Calu3 (cell line): ENCODE measurements at regions not wholly inside any gene's neighbourhood (a gene's known extent, or its start where the extent isn't known, plus 50 kb on each side); places are given as distances from the start of the nearest gene placed in this dataset.

ENCODE experiments used
- BruUV-seq: library from RNA; stranded (reverse); fragments of 400-500 nt; replicated peaks from 2 replicates; lab custom pipeline; 2021; lab: Mats Ljungman, UMichigan
- CTCF ChIA-PET: fragments of 300-600 bp; sonication (Branson Sonifier 250); formaldehyde crosslinking; loops from one replicate; lab custom pipeline; 2022; ENCODE audit warnings: antibody characterized with exemption; lab: Charles Lee
- DNase-seq: peaks from one replicate; pipeline ENCODE4 v3.0.0; 2022
- H3K27ac Mint-ChIP-seq: one replicate; pipeline ENCODE4 v1.8.0; 2022; ENCODE audit warnings: mixed read lengths; ENCODE audit not compliant: unreplicated experiment
- H3K27me3 Mint-ChIP-seq: one replicate; pipeline ENCODE4 v1.8.0; 2022; ENCODE audit warnings: mixed read lengths; ENCODE audit not compliant: unreplicated experiment
- H3K36me3 Mint-ChIP-seq: one replicate; pipeline ENCODE4 v1.8.0; 2022; ENCODE audit warnings: mild to moderate bottlenecking, moderate library complexity, mixed read lengths; ENCODE audit not compliant: insufficient read depth, unreplicated experiment
- H3K4me1 Mint-ChIP-seq: one replicate; pipeline ENCODE4 v1.8.0; 2022; ENCODE audit warnings: mild to moderate bottlenecking, low read depth, mixed read lengths; ENCODE audit not compliant: unreplicated experiment
- H3K4me3 Mint-ChIP-seq: one replicate; pipeline ENCODE4 v1.8.0; 2022; ENCODE audit warnings: mild to moderate bottlenecking, low read depth, moderate library complexity, mixed read lengths; ENCODE audit not compliant: unreplicated experiment
- H3K9me3 Mint-ChIP-seq: one replicate; pipeline ENCODE4 v1.8.0; 2022; ENCODE audit warnings: low read depth, mixed read lengths; ENCODE audit not compliant: unreplicated experiment
- CTCF ChIP-seq: fragments of 200-600 bp; IDR thresholded peaks from one replicate; pipeline ENCODE4 v1.8.0; 2022; ENCODE audit warnings: antibody characterized with exemption; ENCODE audit not compliant: unreplicated experiment
- intact Hi-C: fragments of 100-400 bp; cut with micrococcal nuclease; formaldehyde crosslinking; loops from one replicate; pipeline ENCODE4 v1.10.0; 2022; ENCODE audit not compliant: unreplicated experiment

GRCh38 chr14:97361181-97361580 is 564.0 kb downstream of the VRK1 start:
- H3K9me3 Mint-ChIP-seq, result peaks cover 9% of the 10 kb centered on the region
- CTCF ChIA-PET, result no interaction called here
- no peaks in the 10 kb centered on the region for H3K4me1 Mint-ChIP-seq
- intact Hi-C loops, result no loop called here
- H3K4me3 Mint-ChIP-seq, result no peak overlapping the region
- no peaks in the 10 kb centered on the region for H3K27me3 Mint-ChIP-seq
- DNase-seq, result no peak
- no TSS peak for BruUV-seq
- no peak for TF ChIP-seq CTCF
- no peaks in the 10 kb centered on the region for H3K36me3 Mint-ChIP-seq
- no peak overlapping the region for H3K27ac Mint-ChIP-seq

GRCh38 chr14:97361958-97362357 is 564.8 kb downstream of the VRK1 start:
- H3K9me3 Mint-ChIP-seq, result peaks cover 14% of the 10 kb centered on the region
- H3K27me3 Mint-ChIP-seq, result no peaks in the 10 kb centered on the region
- CTCF ChIA-PET, result no interaction called here
- no peaks in the 10 kb centered on the region for H3K4me1 Mint-ChIP-seq
- H3K4me3 Mint-ChIP-seq, result no peak overlapping the region
- TF ChIP-seq CTCF, result no peak
- no peaks in the 10 kb centered on the region for H3K36me3 Mint-ChIP-seq
- no peak for DNase-seq
- no peak overlapping the region for H3K27ac Mint-ChIP-seq
- intact Hi-C loops, result no loop called here
- BruUV-seq, result no TSS peak

GRCh38 chr14:97366400-97366799 is 569.2 kb downstream of the VRK1 start:
- no peak overlapping the region for H3K4me3 Mint-ChIP-seq
- no TSS peak for BruUV-seq
- H3K27me3 Mint-ChIP-seq, result no peaks in the 10 kb centered on the region
- TF ChIP-seq CTCF, result no peak
- H3K9me3 Mint-ChIP-seq, result peaks cover 10% of the 10 kb centered on the region
- CTCF ChIA-PET, result no interaction called here
- H3K36me3 Mint-ChIP-seq, result no peaks in the 10 kb centered on the region
- H3K27ac Mint-ChIP-seq, result no peak overlapping the region
- intact Hi-C loops, result no loop called here
- no peaks in the 10 kb centered on the region for H3K4me1 Mint-ChIP-seq
- DNase-seq, result no peak

- Mint-ChIP-seq H3K4me3 (no peak overlapping the region), H3K9me3 (peaks cover 10% of the 10 kb centered on the region), H3K27me3 (no peaks in the 10 kb centered on the region), H3K36me3 (no peaks in the 10 kb centered on the region), H3K27ac (no peak overlapping the region), H3K4me1 (no peaks in the 10 kb centered on the region)
- TF ChIP-seq CTCF, result no peak
- no peak for DNase-seq
- no TSS peak for BruUV-seq
- CTCF ChIA-PET, result no interaction called here
- intact Hi-C loops, result no loop called here
Observed at GRCh38 chr14:97367278-97367677, 570.1 kb downstream of the VRK1 start.

GRCh38 chr14:97368049-97368448 is 570.9 kb downstream of the VRK1 start:
- Mint-ChIP-seq H3K27ac (no peak overlapping the region), H3K4me1 (no peaks in the 10 kb centered on the region), H3K27me3 (no peaks in the 10 kb centered on the region), H3K4me3 (no peak overlapping the region), H3K9me3 (peaks cover 8% of the 10 kb centered on the region), H3K36me3 (no peaks in the 10 kb centered on the region)
- CTCF ChIA-PET, result no interaction called here
- TF ChIP-seq CTCF, result no peak
- intact Hi-C loops, result no loop called here
- no peak for DNase-seq
- BruUV-seq, result no TSS peak
